ENCODE measurements at regions not wholly inside any gene's neighbourhood (a gene's known extent, or its start where the extent isn't known, plus 50 kb on each side); places are given as distances from the start of the nearest gene placed in this dataset.

DNA sequence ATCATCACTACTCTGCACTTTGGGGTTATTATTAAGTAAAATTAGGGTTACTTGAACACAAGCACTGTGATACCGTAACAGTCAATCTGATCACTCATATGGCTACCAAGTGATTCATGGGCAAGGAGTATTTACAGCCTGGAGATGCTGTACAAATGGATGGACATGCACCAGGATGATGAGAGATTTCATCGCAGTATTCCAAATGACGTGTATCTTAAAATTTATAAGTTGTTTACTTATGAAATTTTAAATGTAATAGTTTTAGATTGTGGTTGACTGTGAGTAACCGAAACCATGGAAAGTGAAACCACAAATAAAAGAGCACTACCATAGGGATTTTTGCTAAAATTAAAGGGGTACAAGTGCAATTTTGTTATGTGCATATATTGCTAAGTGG is 462.2 kb upstream of the PTGER4 start:
- DNase-seq = no peak
- Histone ChIP-seq H3K4me1 (no peaks in the 10 kb centered on the region), H3K4me3 (no peak overlapping the region), H3K36me3 (ENCODE audit: low read depth, missing control alignments) (no peaks in the 10 kb centered on the region), H3K9me3 (no peaks in the 10 kb centered on the region), H3K27me3 (no peaks in the 10 kb centered on the region), H3K27ac (no peak overlapping the region)
- intact Hi-C loops (cut with DNase I; ENCODE audit: low total_unique reads) = no loop called here
- no peak for TF ChIP-seq POLR2A (IDR thresholded peaks at IDR 0.05)
- TF ChIP-seq, protein P1, sequence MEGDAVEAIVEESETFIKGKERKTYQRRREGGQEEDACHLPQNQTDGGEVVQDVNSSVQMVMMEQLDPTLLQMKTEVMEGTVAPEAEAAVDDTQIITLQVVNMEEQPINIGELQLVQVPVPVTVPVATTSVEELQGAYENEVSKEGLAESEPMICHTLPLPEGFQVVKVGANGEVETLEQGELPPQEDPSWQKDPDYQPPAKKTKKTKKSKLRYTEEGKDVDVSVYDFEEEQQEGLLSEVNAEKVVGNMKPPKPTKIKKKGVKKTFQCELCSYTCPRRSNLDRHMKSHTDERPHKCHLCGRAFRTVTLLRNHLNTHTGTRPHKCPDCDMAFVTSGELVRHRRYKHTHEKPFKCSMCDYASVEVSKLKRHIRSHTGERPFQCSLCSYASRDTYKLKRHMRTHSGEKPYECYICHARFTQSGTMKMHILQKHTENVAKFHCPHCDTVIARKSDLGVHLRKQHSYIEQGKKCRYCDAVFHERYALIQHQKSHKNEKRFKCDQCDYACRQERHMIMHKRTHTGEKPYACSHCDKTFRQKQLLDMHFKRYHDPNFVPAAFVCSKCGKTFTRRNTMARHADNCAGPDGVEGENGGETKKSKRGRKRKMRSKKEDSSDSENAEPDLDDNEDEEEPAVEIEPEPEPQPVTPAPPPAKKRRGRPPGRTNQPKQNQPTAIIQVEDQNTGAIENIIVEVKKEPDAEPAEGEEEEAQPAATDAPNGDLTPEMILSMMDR (IDR thresholded peaks at IDR 0.05) = no peak
- 87 to 94% methylated on average over 4 of the region's 4 CpGs for whole genome bisulfite sequencing, 2 donors

DNA sequence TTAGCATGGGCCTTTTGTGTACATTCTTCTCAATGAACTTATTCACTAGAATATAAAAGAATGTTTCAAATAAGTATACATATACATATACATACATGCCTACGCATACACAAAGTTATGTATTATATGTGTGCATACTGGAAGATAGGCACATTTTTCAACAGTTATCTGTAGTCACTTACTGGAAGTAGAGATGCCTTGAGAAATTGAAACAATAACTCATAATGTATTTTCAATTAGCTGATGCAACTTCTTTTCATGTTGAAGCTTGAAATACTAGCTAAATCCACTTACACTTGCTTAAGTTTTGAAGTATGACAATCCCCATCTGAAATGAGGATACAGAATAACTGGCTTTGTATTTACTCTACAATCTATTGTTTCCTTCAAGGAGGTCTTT is 469.0 kb upstream of the PTGER4 start:
- intact Hi-C loops (cut with DNase I; ENCODE audit: low total_unique reads) = no loop called here
- Histone ChIP-seq H3K4me1 (no peaks in the 10 kb centered on the region), H3K36me3 (ENCODE audit: low read depth, missing control alignments) (no peaks in the 10 kb centered on the region), H3K27me3 (no peaks in the 10 kb centered on the region), H3K4me3 (no peak overlapping the region), H3K27ac (no peak overlapping the region), H3K9me3 (no peaks in the 10 kb centered on the region)
- DNase-seq = no peak
- TF ChIP-seq, protein P1 (IDR thresholded peaks at IDR 0.05) = no peak
- no peak for TF ChIP-seq POLR2A (IDR thresholded peaks at IDR 0.05)
- 95 to 100% methylated on average over 1 of the region's 1 CpG for WGBS, 2 donors

DNA sequence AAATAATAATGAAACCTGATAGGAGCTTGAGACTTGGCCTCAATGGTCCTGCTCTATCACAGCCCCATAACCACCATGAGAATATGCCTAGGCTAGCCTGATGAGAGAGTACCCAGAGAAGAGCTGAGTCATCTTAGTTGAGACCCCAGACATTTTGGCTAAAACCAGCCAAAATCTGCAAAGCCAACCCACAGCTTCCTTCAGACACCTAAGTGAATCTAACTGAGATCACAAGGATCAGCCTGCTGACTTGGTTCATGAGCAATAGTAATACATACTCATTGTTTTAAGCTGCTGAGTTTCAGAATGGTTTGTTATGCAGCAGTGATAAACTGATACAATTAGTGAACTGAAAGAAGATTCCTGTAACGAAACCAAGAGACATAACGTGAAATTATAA is 473.7 kb upstream of the PTGER4 start:
- Histone ChIP-seq H3K9me3 (no peaks in the 10 kb centered on the region), H3K4me1 (no peaks in the 10 kb centered on the region), H3K36me3 (ENCODE audit: low read depth, missing control alignments) (no peaks in the 10 kb centered on the region), H3K27ac (no peak overlapping the region), H3K4me3 (no peak overlapping the region), H3K27me3 (no peaks in the 10 kb centered on the region)
- 68 to 69% methylated on average over 2 of the region's 2 CpGs for WGBS, 2 donors
- DNase-seq = no peak
- intact Hi-C loops (cut with DNase I; ENCODE audit: low total_unique reads) = no loop called here
- TF ChIP-seq, protein P1 (IDR thresholded peaks at IDR 0.05) = no peak
- no peak for TF ChIP-seq POLR2A (IDR thresholded peaks at IDR 0.05)

DNA sequence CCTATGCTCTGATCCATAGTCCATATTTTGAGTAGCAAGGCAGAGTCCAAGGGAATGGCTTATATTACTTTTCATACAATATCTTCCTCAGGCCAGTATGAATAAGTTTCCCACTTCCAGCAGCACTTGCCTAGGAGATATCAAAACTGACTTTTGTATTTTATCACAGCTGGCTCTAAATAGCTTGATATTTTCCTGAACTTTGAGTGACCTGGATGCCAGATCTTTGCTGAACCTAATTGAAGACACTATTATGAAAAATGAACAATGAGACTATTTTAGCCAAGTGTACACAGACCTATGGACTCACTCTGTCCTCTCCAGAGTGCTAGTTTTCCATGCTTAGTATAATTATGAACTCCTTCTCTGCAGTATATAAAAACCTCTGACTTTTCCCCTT is 475.6 kb upstream of the PTGER4 start:
- no peak for TF ChIP-seq POLR2A (IDR thresholded peaks at IDR 0.05)
- TF ChIP-seq, protein P1 (IDR thresholded peaks at IDR 0.05) = no peak
- no peaks in the 10 kb centered on the region for H3K36me3 ChIP-seq (ENCODE audit: low read depth, missing control alignments)
- no peak overlapping the region for H3K27ac ChIP-seq
- intact Hi-C loops (cut with DNase I; ENCODE audit: low total_unique reads) = no loop called here
- no peak for DNase-seq
- H3K27me3 ChIP-seq = no peaks in the 10 kb centered on the region
- no peak overlapping the region for H3K4me3 ChIP-seq
- no peaks in the 10 kb centered on the region for H3K9me3 ChIP-seq
- no peaks in the 10 kb centered on the region for H3K4me1 ChIP-seq

DNA sequence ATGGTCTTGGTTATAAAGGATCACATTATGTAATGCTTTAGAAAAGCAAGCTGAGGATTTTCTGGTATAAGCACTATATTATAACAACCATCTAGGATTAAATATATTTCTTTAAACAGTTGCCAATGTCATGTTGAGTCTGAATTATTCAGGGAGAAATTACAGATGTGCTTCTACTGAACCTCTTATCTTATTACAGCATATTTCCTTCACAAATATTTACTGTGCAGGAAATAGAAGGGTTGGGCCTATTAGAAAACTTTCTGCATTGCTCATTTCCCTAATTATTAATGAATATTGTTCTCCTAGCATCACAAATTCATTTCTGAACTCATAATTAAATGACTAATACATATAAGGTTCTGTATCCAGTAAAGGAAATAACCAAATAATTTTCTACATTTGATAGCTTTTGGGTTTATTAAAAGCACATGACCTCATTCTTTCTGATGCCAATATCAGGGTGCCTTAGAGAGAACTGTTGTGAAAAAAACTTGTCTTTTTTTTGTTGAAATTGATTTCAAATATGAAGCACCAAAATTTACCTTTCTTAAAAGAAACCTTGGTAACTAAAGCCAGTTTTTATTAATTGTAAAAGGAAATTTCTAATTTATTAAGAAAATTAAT is 476.8 kb upstream of the PTGER4 start:
- no peaks in the 10 kb centered on the region for H3K4me1 ChIP-seq
- intact Hi-C loops (cut with DNase I; ENCODE audit: low total_unique reads) = no loop called here
- no peak overlapping the region for H3K27ac ChIP-seq
- no peaks in the 10 kb centered on the region for H3K27me3 ChIP-seq
- no peak overlapping the region for H3K4me3 ChIP-seq
- TF ChIP-seq POLR2A (IDR thresholded peaks at IDR 0.05) = no peak
- TF ChIP-seq, protein P1 (IDR thresholded peaks at IDR 0.05) = no peak
- H3K36me3 ChIP-seq (ENCODE audit: low read depth, missing control alignments) = no peaks in the 10 kb centered on the region
- H3K9me3 ChIP-seq = no peaks in the 10 kb centered on the region
- DNase-seq = no peak

Data from testis (tissue), 2 donors.